ENCODE measurements at regions not wholly inside any gene's neighbourhood (a gene's known extent, or its start where the extent isn't known, plus 50 kb on each side); places are given as distances from the start of the nearest gene placed in this dataset.

- CTCF ChIA-PET = interaction anchor here (1.0 kb wide), 1 partner anchor 41 kb away, joined by 3 read pairs; no protein-coding TSS in a partner anchor
- POLR2A ChIA-PET = no interaction called here
Measured at GRCh38 chr3:176855213-176855612, 342.1 kb downstream of the TBL1XR1 start.

GRCh38 chr3:176850498-176850897 lies 346.8 kb downstream of the TBL1XR1 start:
- CTCF ChIA-PET = no interaction called here
- POLR2A ChIA-PET = no interaction called here
- H3K36me3 ChIP-seq (ENCODE audit: control insufficient read depth in 4 of 4, insufficient read depth in 4 of 4, low read length in 3 of 4) = no peaks in the 10 kb centered on the region
- no peaks in the 10 kb centered on the region for H3K9me3 ChIP-seq (ENCODE audit: control extremely low read depth in 1 of 5, control insufficient read depth in 4 of 5, insufficient read depth in 2 of 5, low read depth in 1 of 5, low read length in 4 of 5)
- DNase-seq = no peak
- WGBS (ENCODE audit: insufficient coverage) = 98% methylated on average over 6 of the region's 6 CpGs
- H3K27ac ChIP-seq (ENCODE audit: insufficient read depth in 1 of 2, low read depth in 1 of 2, low read length in 2 of 2, poor library complexity in 1 of 2, severe bottlenecking in 2 of 2) = no peak overlapping the region
- no peak overlapping the region for H3K4me3 ChIP-seq (ENCODE audit: control insufficient read depth in 1 of 7, extremely low read depth in 1 of 7, insufficient read depth in 4 of 7, low read depth in 2 of 7, low read length in 6 of 7)
- no peaks in the 10 kb centered on the region for H3K27me3 ChIP-seq (replicated peaks in 2 of 5; ENCODE audit: control insufficient read depth in 4 of 5, insufficient read depth in 5 of 5, low read length in 4 of 5)
- no peaks in the 10 kb centered on the region for H3K4me1 ChIP-seq (ENCODE audit: control extremely low read depth in 1 of 4, control insufficient read depth in 4 of 4, insufficient read depth in 4 of 4, low read length in 3 of 4)

More at GRCh38 chr3:176855213-176855612, 342.1 kb downstream of the TBL1XR1 start:
- Histone ChIP-seq H3K4me1 (ENCODE audit: control extremely low read depth in 1 of 4, control insufficient read depth in 4 of 4, insufficient read depth in 4 of 4, low read length in 3 of 4) (no peaks in the 10 kb centered on the region), H3K9me3 (ENCODE audit: control extremely low read depth in 1 of 5, control insufficient read depth in 4 of 5, insufficient read depth in 2 of 5, low read depth in 1 of 5, low read length in 4 of 5) (no peaks in the 10 kb centered on the region), H3K4me3 (ENCODE audit: control insufficient read depth in 1 of 7, extremely low read depth in 1 of 7, insufficient read depth in 4 of 7, low read depth in 2 of 7, low read length in 6 of 7) (no peak overlapping the region), H3K27me3 (replicated peaks in 2 of 5; ENCODE audit: control insufficient read depth in 4 of 5, insufficient read depth in 5 of 5, low read length in 4 of 5) (no peaks in the 10 kb centered on the region), H3K27ac (ENCODE audit: insufficient read depth in 1 of 2, low read depth in 1 of 2, low read length in 2 of 2, poor library complexity in 1 of 2, severe bottlenecking in 2 of 2) (no peak overlapping the region), H3K36me3 (ENCODE audit: control insufficient read depth in 4 of 4, insufficient read depth in 4 of 4, low read length in 3 of 4) (no peaks in the 10 kb centered on the region)
- no peak for DNase-seq
- no CpG with 5 or more reads among the region's 4 CpGs for WGBS (ENCODE audit: insufficient coverage)

GRCh38 chr3:176848431-176849214 lies 348.7 kb downstream of the TBL1XR1 start:
- WGBS (ENCODE audit: insufficient coverage) = 81% methylated on average over 4 of the region's 4 CpGs

GRCh38 chr3:176842914-176843313 lies 354.4 kb downstream of the TBL1XR1 start:
- Histone ChIP-seq H3K4me1 (ENCODE audit: control extremely low read depth in 1 of 4, control insufficient read depth in 4 of 4, insufficient read depth in 4 of 4, low read length in 3 of 4) (no peaks in the 10 kb centered on the region), H3K9me3 (ENCODE audit: control extremely low read depth in 1 of 5, control insufficient read depth in 4 of 5, insufficient read depth in 2 of 5, low read depth in 1 of 5, low read length in 4 of 5) (no peaks in the 10 kb centered on the region), H3K27me3 (replicated peaks in 2 of 5; ENCODE audit: control insufficient read depth in 4 of 5, insufficient read depth in 5 of 5, low read length in 4 of 5) (no peaks in the 10 kb centered on the region), H3K4me3 (ENCODE audit: control insufficient read depth in 1 of 7, extremely low read depth in 1 of 7, insufficient read depth in 4 of 7, low read depth in 2 of 7, low read length in 6 of 7) (no peak overlapping the region), H3K27ac (ENCODE audit: insufficient read depth in 1 of 2, low read depth in 1 of 2, low read length in 2 of 2, poor library complexity in 1 of 2, severe bottlenecking in 2 of 2) (no peak overlapping the region), H3K36me3 (ENCODE audit: control insufficient read depth in 4 of 4, insufficient read depth in 4 of 4, low read length in 3 of 4) (no peaks in the 10 kb centered on the region)
- DNase-seq = no peak
- ChIA-PET POLR2A (no interaction called here), CTCF (no interaction called here)
- 100% methylated on average over 2 of the region's 2 CpGs for WGBS (ENCODE audit: insufficient coverage)

More at GRCh38 chr3:176848431-176849214, 348.7 kb downstream of the TBL1XR1 start:
- H3K36me3 ChIP-seq (ENCODE audit: control insufficient read depth in 4 of 4, insufficient read depth in 4 of 4, low read length in 3 of 4) = no peaks in the 10 kb centered on the region
- ChIA-PET CTCF (no interaction called here), POLR2A (no interaction called here)
- H3K4me3 ChIP-seq (ENCODE audit: control insufficient read depth in 1 of 7, extremely low read depth in 1 of 7, insufficient read depth in 4 of 7, low read depth in 2 of 7, low read length in 6 of 7) = no peak overlapping the region
- H3K9me3 ChIP-seq (ENCODE audit: control extremely low read depth in 1 of 5, control insufficient read depth in 4 of 5, insufficient read depth in 2 of 5, low read depth in 1 of 5, low read length in 4 of 5) = no peaks in the 10 kb centered on the region
- no peak for DNase-seq
- no peaks in the 10 kb centered on the region for H3K4me1 ChIP-seq (ENCODE audit: control extremely low read depth in 1 of 4, control insufficient read depth in 4 of 4, insufficient read depth in 4 of 4, low read length in 3 of 4)
- no peak overlapping the region for H3K27ac ChIP-seq (ENCODE audit: insufficient read depth in 1 of 2, low read depth in 1 of 2, low read length in 2 of 2, poor library complexity in 1 of 2, severe bottlenecking in 2 of 2)
- H3K27me3 ChIP-seq (replicated peaks in 2 of 5; ENCODE audit: control insufficient read depth in 4 of 5, insufficient read depth in 5 of 5, low read length in 4 of 5) = no peaks in the 10 kb centered on the region

GRCh38 chr3:176840641-176841286 lies 356.5 kb downstream of the TBL1XR1 start:
- no peaks in the 10 kb centered on the region for H3K4me1 ChIP-seq (ENCODE audit: control extremely low read depth in 1 of 4, control insufficient read depth in 4 of 4, insufficient read depth in 4 of 4, low read length in 3 of 4)
- DNase-seq = no peak
- H3K9me3 ChIP-seq (ENCODE audit: control extremely low read depth in 1 of 5, control insufficient read depth in 4 of 5, insufficient read depth in 2 of 5, low read depth in 1 of 5, low read length in 4 of 5) = no peaks in the 10 kb centered on the region
- CTCF ChIA-PET = no interaction called here
- H3K27ac ChIP-seq (ENCODE audit: insufficient read depth in 1 of 2, low read depth in 1 of 2, low read length in 2 of 2, poor library complexity in 1 of 2, severe bottlenecking in 2 of 2) = no peak overlapping the region
- no peaks in the 10 kb centered on the region for H3K36me3 ChIP-seq (ENCODE audit: control insufficient read depth in 4 of 4, insufficient read depth in 4 of 4, low read length in 3 of 4)
- POLR2A ChIA-PET = no interaction called here
- H3K4me3 ChIP-seq (ENCODE audit: control insufficient read depth in 1 of 7, extremely low read depth in 1 of 7, insufficient read depth in 4 of 7, low read depth in 2 of 7, low read length in 6 of 7) = no peak overlapping the region
- no peaks in the 10 kb centered on the region for H3K27me3 ChIP-seq (replicated peaks in 2 of 5; ENCODE audit: control insufficient read depth in 4 of 5, insufficient read depth in 5 of 5, low read length in 4 of 5)
- WGBS (ENCODE audit: insufficient coverage) = 95% methylated on average over 7 of the region's 8 CpGs

GRCh38 chr3:176839901-176840300 lies 357.4 kb downstream of the TBL1XR1 start:
- Histone ChIP-seq H3K4me3 (ENCODE audit: control insufficient read depth in 1 of 7, extremely low read depth in 1 of 7, insufficient read depth in 4 of 7, low read depth in 2 of 7, low read length in 6 of 7) (no peak overlapping the region), H3K9me3 (ENCODE audit: control extremely low read depth in 1 of 5, control insufficient read depth in 4 of 5, insufficient read depth in 2 of 5, low read depth in 1 of 5, low read length in 4 of 5) (no peaks in the 10 kb centered on the region), H3K36me3 (ENCODE audit: control insufficient read depth in 4 of 4, insufficient read depth in 4 of 4, low read length in 3 of 4) (no peaks in the 10 kb centered on the region), H3K4me1 (ENCODE audit: control extremely low read depth in 1 of 4, control insufficient read depth in 4 of 4, insufficient read depth in 4 of 4, low read length in 3 of 4) (no peaks in the 10 kb centered on the region), H3K27ac (ENCODE audit: insufficient read depth in 1 of 2, low read depth in 1 of 2, low read length in 2 of 2, poor library complexity in 1 of 2, severe bottlenecking in 2 of 2) (no peak overlapping the region), H3K27me3 (replicated peaks in 2 of 5; ENCODE audit: control insufficient read depth in 4 of 5, insufficient read depth in 5 of 5, low read length in 4 of 5) (no peaks in the 10 kb centered on the region)
- 91% methylated on average over 1 of the region's 2 CpGs for WGBS (ENCODE audit: insufficient coverage)
- CTCF ChIA-PET = interaction anchor here (1.1 kb wide), 1 partner anchor 33 kb away, joined by 4 read pairs; no protein-coding TSS in a partner anchor
- no peak for DNase-seq
- POLR2A ChIA-PET = no interaction called here

GRCh38 chr3:176839466-176839865 lies 357.8 kb downstream of the TBL1XR1 start:
- Histone ChIP-seq H3K9me3 (ENCODE audit: control extremely low read depth in 1 of 5, control insufficient read depth in 4 of 5, insufficient read depth in 2 of 5, low read depth in 1 of 5, low read length in 4 of 5) (no peaks in the 10 kb centered on the region), H3K36me3 (ENCODE audit: control insufficient read depth in 4 of 4, insufficient read depth in 4 of 4, low read length in 3 of 4) (no peaks in the 10 kb centered on the region), H3K27ac (ENCODE audit: insufficient read depth in 1 of 2, low read depth in 1 of 2, low read length in 2 of 2, poor library complexity in 1 of 2, severe bottlenecking in 2 of 2) (no peak overlapping the region), H3K4me3 (ENCODE audit: control insufficient read depth in 1 of 7, extremely low read depth in 1 of 7, insufficient read depth in 4 of 7, low read depth in 2 of 7, low read length in 6 of 7) (no peak overlapping the region), H3K27me3 (replicated peaks in 2 of 5; ENCODE audit: control insufficient read depth in 4 of 5, insufficient read depth in 5 of 5, low read length in 4 of 5) (no peaks in the 10 kb centered on the region), H3K4me1 (ENCODE audit: control extremely low read depth in 1 of 4, control insufficient read depth in 4 of 4, insufficient read depth in 4 of 4, low read length in 3 of 4) (no peaks in the 10 kb centered on the region)
- ChIA-PET POLR2A (no interaction called here), CTCF (interaction anchor here (1.1 kb wide), 1 partner anchor 34 kb away, joined by 4 read pairs; no protein-coding TSS in a partner anchor)
- no peak for DNase-seq
- WGBS (ENCODE audit: insufficient coverage) = 100% methylated on average over 2 of the region's 3 CpGs
